Left ventricle myocardium inferior (tissue), 1 donor: ENCODE measurements at regions not wholly inside any gene's neighbourhood (a gene's known extent, or its start where the extent isn't known, plus 50 kb on each side); places are given as distances from the start of the nearest gene placed in this dataset.

Experiments used
- DNase-seq: peaks from one replicate; pipeline ENCODE4 v3.0.0-alpha.2; 2020
- H3K27ac ChIP-seq: fragments of 200-600 bp; replicated peaks from 2 replicates; pipeline ENCODE4 v1.8.0; 2021
- H3K27me3 ChIP-seq: fragments of 200-600 bp; 2 replicates; pipeline ENCODE4 v1.8.0; 2021; ENCODE audit warnings: low read depth
- H3K36me3 ChIP-seq: fragments of 200-600 bp; 2 replicates; pipeline ENCODE4 v1.8.0; 2021
- H3K4me1 ChIP-seq: fragments of 200-600 bp; 2 replicates; pipeline ENCODE4 v1.8.0; 2021
- H3K4me3 ChIP-seq: fragments of 200-600 bp; 2 replicates; pipeline ENCODE4 v1.8.0; 2021; ENCODE audit warnings: mild to moderate bottlenecking, moderate library complexity
- H3K9me3 ChIP-seq: fragments of 200-600 bp; replicated peaks from 2 replicates; pipeline ENCODE4 v1.8.0; 2021
- CTCF ChIP-seq: fragments of 200-600 bp; IDR thresholded peaks from 2 replicates; pipeline ENCODE4 v1.8.0; 2021; ENCODE audit warnings: antibody characterized with exemption, mild to moderate bottlenecking, borderline replicate concordance
- intact Hi-C: fragments of 100-400 bp; cut with micrococcal nuclease; formaldehyde crosslinking; loops from one replicate; pipeline ENCODE4 v1.11.0; 2022
- donor health status: DM: no; HTN: yes; CAD: no; lungs with severe emphysema.

- Histone ChIP-seq H3K4me3 (no peak overlapping the region), H3K36me3 (no peaks in the 10 kb centered on the region), H3K9me3 (no peaks in the 10 kb centered on the region), H3K27me3 (no peaks in the 10 kb centered on the region), H3K4me1 (no peaks in the 10 kb centered on the region), H3K27ac (no peak overlapping the region)
- TF ChIP-seq CTCF, result no peak
- intact Hi-C loops, result no loop called here
- DNase-seq, result no peak
Measured at GRCh38 chr2:58842501-58843155, 601.5 kb upstream of the FANCL start.

- DNase-seq, result no peak
Measured at GRCh38 chr2:58834404-58834803, 593.3 kb upstream of the FANCL start.

GRCh38 chr2:58826795-58827194, 585.7 kb upstream of the FANCL start:
- TF ChIP-seq CTCF, result no peak
- H3K27ac ChIP-seq, result no peak overlapping the region

More at GRCh38 chr2:58834404-58834803, 593.3 kb upstream of the FANCL start:
- H3K27me3 ChIP-seq, result no peaks in the 10 kb centered on the region
- intact Hi-C loops, result no loop called here
- no peaks in the 10 kb centered on the region for H3K36me3 ChIP-seq
- H3K4me3 ChIP-seq, result no peak overlapping the region
- no peak overlapping the region for H3K27ac ChIP-seq
- no peak for TF ChIP-seq CTCF
- no peaks in the 10 kb centered on the region for H3K4me1 ChIP-seq
- peaks cover 15% of the 10 kb centered on the region for H3K9me3 ChIP-seq

GRCh38 chr2:58812771-58813344, 571.7 kb upstream of the FANCL start:
- intact Hi-C loops, result no loop called here
- DNase-seq, result no peak
- H3K4me3 ChIP-seq, result no peak overlapping the region
- no peaks in the 10 kb centered on the region for H3K27me3 ChIP-seq
- no peaks in the 10 kb centered on the region for H3K9me3 ChIP-seq
- no peaks in the 10 kb centered on the region for H3K36me3 ChIP-seq
- no peak for TF ChIP-seq CTCF
- no peaks in the 10 kb centered on the region for H3K4me1 ChIP-seq
- no peak overlapping the region for H3K27ac ChIP-seq

More at GRCh38 chr2:58826795-58827194, 585.7 kb upstream of the FANCL start:
- no peaks in the 10 kb centered on the region for H3K36me3 ChIP-seq
- intact Hi-C loops, result no loop called here
- no peak for DNase-seq
- no peaks in the 10 kb centered on the region for H3K27me3 ChIP-seq
- H3K4me1 ChIP-seq, result no peaks in the 10 kb centered on the region
- H3K9me3 ChIP-seq, result peaks cover 69% of the 10 kb centered on the region
- H3K4me3 ChIP-seq, result no peak overlapping the region

- no peaks in the 10 kb centered on the region for H3K4me1 ChIP-seq
- no peak for TF ChIP-seq CTCF
- DNase-seq, result no peak
- H3K9me3 ChIP-seq, result no peaks in the 10 kb centered on the region
- H3K36me3 ChIP-seq, result no peaks in the 10 kb centered on the region
- no peak overlapping the region for H3K4me3 ChIP-seq
- H3K27ac ChIP-seq, result no peak overlapping the region
- H3K27me3 ChIP-seq, result no peaks in the 10 kb centered on the region
- intact Hi-C loops, result no loop called here
Measured at GRCh38 chr2:58805126-58805525, 564.0 kb upstream of the FANCL start.
